SK-N-SH treated with all-trans-retinoic acid at 6 μM for 48 hours (cell line): ENCODE measurements at regions not wholly inside any gene's neighbourhood (a gene's known extent, or its start where the extent isn't known, plus 50 kb on each side); places are given as distances from the start of the nearest gene placed in this dataset.
"Not testable (repeated sequence)": the region's sequence is repeated elsewhere in the genome, so short reads cannot be mapped to it uniquely, and the experiment has no call there.

Experiments
- ATAC-seq: fragments of 200-7000 bp; cut with Tn5 transposase; 3 replicates; pipeline ENCODE4 v1.9.1; 2020; ENCODE audit warnings: mild to moderate bottlenecking, moderate library complexity
- ARNTL ChIP-seq: fragments of 450-650 bp; formaldehyde crosslinking; IDR thresholded peaks from 2 replicates; pipeline ENCODE4 v1.5.0; 2020; ENCODE audit warnings: low read depth, mild to moderate bottlenecking, moderate library complexity, borderline replicate concordance
- BACH2 ChIP-seq: fragments of 250-450 bp; sonication (Bioruptor Pico); IDR thresholded peaks from 2 replicates; pipeline ENCODE4 v1.9.0; 2021; ENCODE audit warnings: mild to moderate bottlenecking, borderline replicate concordance
- CREB5 ChIP-seq: fragments of 250-450 bp; sonication (Bioruptor Pico); IDR thresholded peaks from 2 replicates; pipeline ENCODE4 v1.5.1; 2020; ENCODE audit warnings: low read depth, mild to moderate bottlenecking, moderate library complexity
- ESRRG ChIP-seq: fragments of 250-450 bp; sonication (Bioruptor Pico); IDR thresholded peaks from 2 replicates; pipeline ENCODE4 v1.6.1; 2021; ENCODE audit warnings: mild to moderate bottlenecking
- ISL1 ChIP-seq: fragments of 250-450 bp; sonication (Bioruptor Pico); IDR thresholded peaks from 2 replicates; pipeline ENCODE4 v2.1.2; 2022; ENCODE audit warnings: mild to moderate bottlenecking, moderate library complexity
- POU6F1 ChIP-seq: fragments of 250-450 bp; sonication (Bioruptor Pico); IDR thresholded peaks from 2 replicates; pipeline ENCODE4 v1.8.0; 2021; ENCODE audit warnings: low read depth, mild to moderate bottlenecking, moderate library complexity, borderline replicate concordance
- PPARA ChIP-seq: fragments of 250-450 bp; sonication (Bioruptor Pico); IDR thresholded peaks from 2 replicates; pipeline ENCODE4 v1.5.0; 2020; ENCODE audit warnings: mild to moderate bottlenecking, borderline replicate concordance
- RARB ChIP-seq: fragments of 250-450 bp; sonication (Bioruptor Pico); IDR thresholded peaks from 2 replicates; pipeline ENCODE4 v1.8.0; 2021; ENCODE audit warnings: mild to moderate bottlenecking, moderate library complexity
- TOX ChIP-seq: fragments of 250-450 bp; sonication (Bioruptor Pico); IDR thresholded peaks from 2 replicates; pipeline ENCODE4 v1.8.0; 2021; ENCODE audit warnings: mild to moderate bottlenecking, moderate library complexity, borderline replicate concordance
- TSHZ2 ChIP-seq: fragments of 250-450 bp; sonication (Bioruptor Pico); IDR thresholded peaks from 2 replicates; pipeline ENCODE4 v1.5.0; 2020; ENCODE audit warnings: mild to moderate bottlenecking, moderate library complexity
- ZC3H10 ChIP-seq: fragments of 250-450 bp; sonication (Bioruptor Pico); IDR thresholded peaks from 2 replicates; pipeline ENCODE4 v1.5.1; 2021; ENCODE audit warnings: mild to moderate bottlenecking, moderate library complexity
- ZFP3 ChIP-seq: fragments of 250-450 bp; sonication (Bioruptor Pico); IDR thresholded peaks from 2 replicates; pipeline ENCODE4 v1.5.0; 2020; ENCODE audit warnings: mild to moderate bottlenecking, moderate library complexity
- ZNF565 ChIP-seq: fragments of 450-650 bp; formaldehyde crosslinking; conservative IDR thresholded peaks from 2 replicates; pipeline ENCODE4 v1.5.0; 2020; ENCODE audit warnings: low read depth, mild to moderate bottlenecking, moderate library complexity
- ZNF70 ChIP-seq: fragments of 450-650 bp; formaldehyde crosslinking; IDR thresholded peaks from 2 replicates; pipeline ENCODE4 v1.5.0; 2020; ENCODE audit warnings: mild to moderate bottlenecking, moderate library complexity
- TF ChIP-seq, protein P1 (sequence below): fragments of 250-450 bp; sonication (Bioruptor Pico); IDR thresholded peaks from 2 replicates; pipeline ENCODE4 v1.8.0; 2020; ENCODE audit warnings: mild to moderate bottlenecking, moderate library complexity, borderline replicate concordance

DNA sequence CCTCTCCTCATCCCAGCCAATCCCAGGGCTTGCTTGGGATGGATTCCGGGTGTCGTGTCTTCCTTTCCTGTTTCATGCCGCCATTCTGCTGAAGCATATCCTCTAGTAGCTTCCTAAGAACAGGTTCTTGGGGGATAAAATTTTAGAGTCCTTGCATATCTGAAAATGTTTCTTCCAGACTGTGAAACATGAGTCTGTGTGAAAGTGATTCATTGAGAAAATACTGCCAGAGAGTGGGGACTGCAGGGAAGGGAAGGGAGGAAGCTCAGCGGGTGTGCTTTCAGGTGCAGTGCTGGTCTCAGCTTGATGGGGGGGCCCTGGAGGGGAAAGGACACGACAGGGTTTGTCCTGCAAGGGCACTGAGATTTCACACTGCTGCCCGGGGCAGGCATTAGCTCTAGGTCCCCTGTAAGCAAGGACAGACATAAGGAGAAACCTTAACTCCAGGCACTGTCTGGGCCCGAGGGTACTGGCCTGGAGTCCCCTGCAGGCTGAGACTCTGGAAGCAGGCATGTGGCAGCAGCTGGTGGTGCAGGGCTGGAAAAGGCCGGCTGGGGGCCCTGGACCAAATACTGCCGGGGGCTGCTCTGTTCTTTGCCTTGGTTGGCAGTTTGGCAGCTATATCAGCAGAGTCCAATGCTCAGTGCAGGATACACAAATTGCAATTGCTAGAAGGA is 97.6 kb upstream of the HS6ST1 start (continued):
- TF ChIP-seq, protein P1, sequence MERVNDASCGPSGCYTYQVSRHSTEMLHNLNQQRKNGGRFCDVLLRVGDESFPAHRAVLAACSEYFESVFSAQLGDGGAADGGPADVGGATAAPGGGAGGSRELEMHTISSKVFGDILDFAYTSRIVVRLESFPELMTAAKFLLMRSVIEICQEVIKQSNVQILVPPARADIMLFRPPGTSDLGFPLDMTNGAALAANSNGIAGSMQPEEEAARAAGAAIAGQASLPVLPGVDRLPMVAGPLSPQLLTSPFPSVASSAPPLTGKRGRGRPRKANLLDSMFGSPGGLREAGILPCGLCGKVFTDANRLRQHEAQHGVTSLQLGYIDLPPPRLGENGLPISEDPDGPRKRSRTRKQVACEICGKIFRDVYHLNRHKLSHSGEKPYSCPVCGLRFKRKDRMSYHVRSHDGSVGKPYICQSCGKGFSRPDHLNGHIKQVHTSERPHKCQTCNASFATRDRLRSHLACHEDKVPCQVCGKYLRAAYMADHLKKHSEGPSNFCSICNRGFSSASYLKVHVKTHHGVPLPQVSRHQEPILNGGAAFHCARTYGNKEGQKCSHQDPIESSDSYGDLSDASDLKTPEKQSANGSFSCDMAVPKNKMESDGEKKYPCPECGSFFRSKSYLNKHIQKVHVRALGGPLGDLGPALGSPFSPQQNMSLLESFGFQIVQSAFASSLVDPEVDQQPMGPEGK (CRISPR knock-in tag): no peak
- no peak for TF ChIP-seq RARB (CRISPR knock-in tag)

- TF ChIP-seq POU6F1: no peak
- no peak for TF ChIP-seq CREB5 (CRISPR knock-in tag)
- TF ChIP-seq TOX (CRISPR knock-in tag): no peak
- TF ChIP-seq, protein P1 (CRISPR knock-in tag): no peak
- TF ChIP-seq PPARA (CRISPR knock-in tag): no peak
- TF ChIP-seq ARNTL (CRISPR knock-in tag): no peak
- ATAC-seq: no peak
Observed at GRCh38 chr2:128416806-128417205, 98.1 kb upstream of the HS6ST1 start.

GRCh38 chr2:128417264-128417663 is 98.6 kb upstream of the HS6ST1 start:
- not testable (repeated sequence) for ATAC-seq

DNA sequence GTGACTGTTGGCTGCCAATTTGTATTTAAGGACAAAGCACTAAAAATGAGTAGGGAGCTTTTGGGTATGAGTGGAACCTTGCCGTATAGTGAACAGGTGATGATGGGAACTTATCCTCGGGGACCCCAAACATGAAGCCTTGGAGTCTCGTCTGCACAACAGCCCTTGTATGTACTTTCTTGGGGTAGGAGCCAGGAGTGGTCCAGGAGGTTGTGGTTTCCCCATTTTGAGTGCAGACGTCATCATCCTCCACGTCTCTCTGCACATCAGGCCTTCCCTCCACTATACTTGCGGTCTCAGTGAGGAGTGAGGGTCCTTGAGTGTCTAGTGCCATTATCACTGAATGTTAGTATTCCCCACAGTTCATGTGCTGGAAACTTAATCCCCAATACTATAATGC is 101.5 kb upstream of the HS6ST1 start:
- no peak for TF ChIP-seq ARNTL (CRISPR knock-in tag)
- no peak for TF ChIP-seq TSHZ2
- TF ChIP-seq ZNF70 (CRISPR knock-in tag): no peak
- ATAC-seq: no peak

DNA sequence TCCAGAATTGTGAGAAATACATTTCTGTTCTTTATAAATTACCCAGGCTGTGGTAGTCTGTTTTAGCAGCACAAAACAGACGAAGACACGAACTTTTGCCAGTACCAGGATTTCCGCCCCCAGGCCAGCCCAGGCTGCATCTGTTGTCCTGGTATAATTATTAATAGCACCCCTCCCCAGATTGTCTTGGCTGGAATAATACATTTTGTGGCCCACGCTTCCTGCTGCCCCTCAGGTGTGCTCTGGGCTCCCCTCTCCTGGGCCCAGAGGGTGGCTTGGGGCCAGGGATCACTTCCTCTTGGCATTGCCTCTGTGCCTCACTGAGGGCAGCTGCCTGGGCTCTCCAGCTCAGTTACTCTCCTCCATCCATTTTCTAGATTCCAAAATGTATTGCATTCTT is 102.1 kb upstream of the HS6ST1 start:
- TF ChIP-seq ISL1 (CRISPR knock-in tag): no peak
- no peak for TF ChIP-seq ESRRG (CRISPR knock-in tag)
- TF ChIP-seq ZNF565: no peak
- TF ChIP-seq ZFP3 (CRISPR knock-in tag): no peak
- TF ChIP-seq ZC3H10: no peak
- no peak for TF ChIP-seq RARB (CRISPR knock-in tag)
- TF ChIP-seq POU6F1: no peak
- TF ChIP-seq BACH2 (CRISPR knock-in tag): no peak
- TF ChIP-seq, protein P1 (CRISPR knock-in tag): no peak
- TF ChIP-seq TSHZ2: no peak
- ATAC-seq: no peak
